A673 (cell line): ENCODE measurements at regions not wholly inside any gene's neighbourhood (a gene's known extent, or its start where the extent isn't known, plus 50 kb on each side); places are given as distances from the start of the nearest gene placed in this dataset.

Experiments
- CTCF ChIP-seq: fragments of 300-800, 200-600 bp; sonication (generic); conservative IDR thresholded peaks from 2 replicates; pipeline ENCODE4 v1.5.1; 2017; ENCODE audit warnings: low read depth, mild to moderate bottlenecking, antibody characterized with exemption, low read length, moderate library complexity, mixed read lengths
- EZH2 ChIP-seq: fragments of 200-600 bp; sonication (generic); IDR thresholded peaks from 2 replicates; pipeline ENCODE4 v1.6.1; 2017; ENCODE audit warnings: borderline replicate concordance, low read depth, mild to moderate bottlenecking, mixed read lengths, antibody characterized with exemption, low read length; ENCODE audit not compliant: poor library complexity, severe bottlenecking

DNA sequence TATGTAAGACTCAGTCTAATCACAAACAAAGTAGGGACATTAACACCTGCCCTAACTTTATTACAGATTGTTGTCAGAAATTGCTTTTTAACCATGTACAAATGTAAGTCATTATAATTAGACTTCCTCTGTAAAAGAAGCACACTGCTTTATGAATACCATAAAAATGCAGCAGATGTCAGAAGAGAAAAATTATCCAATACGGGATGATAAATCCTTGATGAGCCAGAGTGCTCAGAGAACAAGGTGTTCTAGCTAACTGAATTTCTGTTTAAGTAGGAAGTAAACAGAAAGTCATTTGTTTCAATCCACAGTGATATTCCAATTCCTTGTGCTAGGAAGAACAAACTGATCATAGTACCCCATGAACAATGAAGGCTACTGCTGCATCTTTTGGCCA, 54.6 kb upstream of the BMPER start:
- no peak for TF ChIP-seq CTCF
- TF ChIP-seq EZH2 = no peak
